DND-41 (cell line): ENCODE measurements at regions not wholly inside any gene's neighbourhood (a gene's known extent, or its start where the extent isn't known, plus 50 kb on each side); places are given as distances from the start of the nearest gene placed in this dataset.

Experiments
- EZH2 ChIP-seq: IDR thresholded peaks from 3 replicates; pipeline ENCODE4 v1.6.1; 2012; ENCODE audit warnings: borderline replicate concordance, low read depth, mild to moderate bottlenecking, moderate library complexity, low read length, inconsistent platforms; ENCODE audit not compliant: severe bottlenecking
- TF ChIP-seq, protein P1 (sequence below): IDR thresholded peaks from 2 replicates; pipeline ENCODE4 v1.5.1; 2012; ENCODE audit warnings: borderline replicate concordance, low read length, moderate library complexity, mild to moderate bottlenecking; ENCODE audit not compliant: poor library complexity, severe bottlenecking; ENCODE audit errors: extremely low read depth

DNA sequence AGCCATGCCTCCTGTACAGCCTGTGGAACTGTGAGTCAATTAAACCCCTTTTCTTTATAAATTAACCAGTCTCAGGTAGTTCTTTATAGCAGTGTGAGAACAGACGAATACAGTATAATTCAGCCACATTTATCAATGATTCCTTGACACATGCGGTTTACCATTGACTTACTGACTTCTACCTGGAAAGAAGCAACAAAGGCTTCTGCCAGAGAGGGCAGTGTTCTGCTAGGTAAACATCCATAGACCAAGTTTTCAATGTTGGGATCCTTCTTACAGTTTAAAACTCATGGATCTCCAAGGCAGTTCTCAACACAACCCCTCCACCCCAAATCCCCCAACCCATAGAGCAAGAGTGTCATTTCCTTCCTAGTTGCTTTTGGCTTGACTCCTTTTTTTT lies 150.6 kb downstream of the ZNF648 start:
- TF ChIP-seq, protein P1, sequence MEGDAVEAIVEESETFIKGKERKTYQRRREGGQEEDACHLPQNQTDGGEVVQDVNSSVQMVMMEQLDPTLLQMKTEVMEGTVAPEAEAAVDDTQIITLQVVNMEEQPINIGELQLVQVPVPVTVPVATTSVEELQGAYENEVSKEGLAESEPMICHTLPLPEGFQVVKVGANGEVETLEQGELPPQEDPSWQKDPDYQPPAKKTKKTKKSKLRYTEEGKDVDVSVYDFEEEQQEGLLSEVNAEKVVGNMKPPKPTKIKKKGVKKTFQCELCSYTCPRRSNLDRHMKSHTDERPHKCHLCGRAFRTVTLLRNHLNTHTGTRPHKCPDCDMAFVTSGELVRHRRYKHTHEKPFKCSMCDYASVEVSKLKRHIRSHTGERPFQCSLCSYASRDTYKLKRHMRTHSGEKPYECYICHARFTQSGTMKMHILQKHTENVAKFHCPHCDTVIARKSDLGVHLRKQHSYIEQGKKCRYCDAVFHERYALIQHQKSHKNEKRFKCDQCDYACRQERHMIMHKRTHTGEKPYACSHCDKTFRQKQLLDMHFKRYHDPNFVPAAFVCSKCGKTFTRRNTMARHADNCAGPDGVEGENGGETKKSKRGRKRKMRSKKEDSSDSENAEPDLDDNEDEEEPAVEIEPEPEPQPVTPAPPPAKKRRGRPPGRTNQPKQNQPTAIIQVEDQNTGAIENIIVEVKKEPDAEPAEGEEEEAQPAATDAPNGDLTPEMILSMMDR: peak; percentile 55
- no peak for TF ChIP-seq EZH2
